ENCODE measurements at regions not wholly inside any gene's neighbourhood (a gene's known extent, or its start where the extent isn't known, plus 50 kb on each side); places are given as distances from the start of the nearest gene placed in this dataset.
"Not testable (repeated sequence)": the region's sequence is repeated elsewhere in the genome, so short reads cannot be mapped to it uniquely, and the experiment has no call there.

DNA sequence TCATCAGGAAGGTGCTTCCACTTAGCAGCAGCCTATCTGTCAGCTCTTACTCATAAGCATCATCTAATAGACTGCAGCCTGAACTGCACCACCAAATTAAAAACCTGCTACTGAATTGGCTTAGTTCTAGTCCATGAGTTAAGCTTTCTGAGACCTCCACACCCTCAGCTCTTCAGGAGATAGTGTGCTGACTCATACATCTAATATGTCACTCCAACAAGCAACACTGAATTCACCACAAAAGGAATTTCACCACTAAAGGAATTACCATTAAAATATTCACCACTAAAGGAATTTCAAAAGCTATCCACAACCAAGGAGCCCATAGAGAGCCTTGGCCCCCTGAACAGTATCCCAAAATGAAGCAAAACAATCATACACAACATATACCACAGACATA lies 418.5 kb upstream of the RORB start:
- Histone ChIP-seq H3K4me3 (no peak overlapping the region), H3K9me3 (peaks cover 0 to 26% (median 3%) of the 10 kb centered on the region in 4 donors), H3K4me1 (no peaks in the 10 kb centered on the region), H3K36me3 (no peaks in the 10 kb centered on the region), H3K27ac (no peak overlapping the region), H3K27me3 (no peaks in the 10 kb centered on the region)
- intact Hi-C loops (cut with DNase I; ENCODE audit: low total_unique reads) = no loop called here
- TF ChIP-seq POLR2AphosphoS5 (IDR thresholded peaks at IDR 0.05) (no peak), POLR2A (IDR thresholded peaks at IDR 0.05) (no peak), EP300 (IDR thresholded peaks at IDR 0.05) (no peak)
- TF ChIP-seq, protein P1, sequence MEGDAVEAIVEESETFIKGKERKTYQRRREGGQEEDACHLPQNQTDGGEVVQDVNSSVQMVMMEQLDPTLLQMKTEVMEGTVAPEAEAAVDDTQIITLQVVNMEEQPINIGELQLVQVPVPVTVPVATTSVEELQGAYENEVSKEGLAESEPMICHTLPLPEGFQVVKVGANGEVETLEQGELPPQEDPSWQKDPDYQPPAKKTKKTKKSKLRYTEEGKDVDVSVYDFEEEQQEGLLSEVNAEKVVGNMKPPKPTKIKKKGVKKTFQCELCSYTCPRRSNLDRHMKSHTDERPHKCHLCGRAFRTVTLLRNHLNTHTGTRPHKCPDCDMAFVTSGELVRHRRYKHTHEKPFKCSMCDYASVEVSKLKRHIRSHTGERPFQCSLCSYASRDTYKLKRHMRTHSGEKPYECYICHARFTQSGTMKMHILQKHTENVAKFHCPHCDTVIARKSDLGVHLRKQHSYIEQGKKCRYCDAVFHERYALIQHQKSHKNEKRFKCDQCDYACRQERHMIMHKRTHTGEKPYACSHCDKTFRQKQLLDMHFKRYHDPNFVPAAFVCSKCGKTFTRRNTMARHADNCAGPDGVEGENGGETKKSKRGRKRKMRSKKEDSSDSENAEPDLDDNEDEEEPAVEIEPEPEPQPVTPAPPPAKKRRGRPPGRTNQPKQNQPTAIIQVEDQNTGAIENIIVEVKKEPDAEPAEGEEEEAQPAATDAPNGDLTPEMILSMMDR (IDR thresholded peaks at IDR 0.05) = no peak
- no peak for DNase-seq

- H3K4me1 ChIP-seq; H3K27me3 ChIP-seq; intact Hi-C loops (cut with DNase I; ENCODE audit: low total_unique reads); H3K27ac ChIP-seq; DNase-seq; H3K36me3 ChIP-seq; H3K4me3 ChIP-seq: not testable (repeated sequence)
- H3K9me3 ChIP-seq = peaks cover 0 to 22% (median 0%) of the 10 kb centered on the region in 4 donors
- 84 to 94% (median 92%) methylated on average over 4 of the region's 4 CpGs for WGBS, 5 donors
Measured at GRCh38 chr9:74080652-74081051, 416.5 kb upstream of the RORB start.

- intact Hi-C loops (cut with DNase I; ENCODE audit: low total_unique reads) = no loop called here
- DNase-seq = no peak
- Histone ChIP-seq H3K27me3 (no peaks in the 10 kb centered on the region), H3K27ac (no peak overlapping the region), H3K9me3 (peaks cover 0 to 9% (median 0%) of the 10 kb centered on the region in 4 donors), H3K36me3 (no peaks in the 10 kb centered on the region), H3K4me1 (no peaks in the 10 kb centered on the region), H3K4me3 (no peak overlapping the region)
- TF ChIP-seq EP300 (IDR thresholded peaks at IDR 0.05) (no peak), POLR2A (IDR thresholded peaks at IDR 0.05) (no peak), POLR2AphosphoS5 (IDR thresholded peaks at IDR 0.05) (no peak)
- WGBS, 5 donors = 72 to 92% (median 86%) methylated on average over 2 of the region's 2 CpGs
Measured at GRCh38 chr9:74083681-74084433, 413.3 kb upstream of the RORB start.

- intact Hi-C loops (cut with DNase I; ENCODE audit: low total_unique reads); H3K27me3 ChIP-seq; H3K27ac ChIP-seq; H3K36me3 ChIP-seq; H3K4me3 ChIP-seq; H3K4me1 ChIP-seq; H3K9me3 ChIP-seq; DNase-seq: not testable (repeated sequence)
- WGBS, 5 donors = 76 to 87% (median 79%) methylated on average over 6 to 8 of the region's 8 CpGs
Measured at GRCh38 chr9:74085384-74086037, 411.6 kb upstream of the RORB start.

- H3K4me3 ChIP-seq; H3K36me3 ChIP-seq; H3K27me3 ChIP-seq; H3K4me1 ChIP-seq; intact Hi-C loops (cut with DNase I; ENCODE audit: low total_unique reads); H3K27ac ChIP-seq; DNase-seq; H3K9me3 ChIP-seq: not testable (repeated sequence)
- 63 to 85% (median 81%) methylated on average over 2 to 3 of the region's 3 CpGs for WGBS, 5 donors
Measured at GRCh38 chr9:74090921-74091320, 406.2 kb upstream of the RORB start.

GRCh38 chr9:74092491-74092834 lies 404.7 kb upstream of the RORB start:
- no peak overlapping the region for H3K27ac ChIP-seq
- H3K36me3 ChIP-seq = no peaks in the 10 kb centered on the region
- DNase-seq = no peak
- no peaks in the 10 kb centered on the region for H3K27me3 ChIP-seq
- H3K9me3 ChIP-seq = no peaks in the 10 kb centered on the region
- no peak overlapping the region for H3K4me3 ChIP-seq
- 61 to 88% (median 77%) methylated on average over 1 of the region's 1 CpG for WGBS, 5 donors
- TF ChIP-seq EP300 (IDR thresholded peaks at IDR 0.05) = no peak
- no peaks in the 10 kb centered on the region for H3K4me1 ChIP-seq
- intact Hi-C loops (cut with DNase I; ENCODE audit: low total_unique reads) = no loop called here

DNA sequence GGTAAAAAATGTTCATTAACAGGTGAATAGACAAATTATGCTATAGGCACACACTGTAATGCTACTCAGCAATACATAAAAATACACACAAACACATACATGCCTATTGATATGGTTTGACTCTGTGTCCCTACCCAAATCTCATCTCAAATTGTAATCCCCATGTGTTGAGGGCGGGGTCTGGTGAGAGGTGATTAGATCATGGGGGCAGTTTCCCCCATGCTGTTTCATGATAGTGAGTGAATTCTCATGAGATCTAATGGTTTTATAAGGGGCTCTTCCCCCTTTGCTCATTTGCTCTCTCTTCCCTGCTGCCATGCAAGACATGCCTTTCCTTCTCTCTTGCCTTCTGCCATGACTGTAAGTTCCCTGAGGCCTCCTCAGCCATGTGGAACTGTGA lies 403.1 kb upstream of the RORB start:
- WGBS, 5 donors = 61 to 90% (median 75%) methylated on average over 1 of the region's 1 CpG
- H3K4me3 ChIP-seq; DNase-seq; H3K4me1 ChIP-seq; H3K9me3 ChIP-seq; H3K27me3 ChIP-seq; H3K36me3 ChIP-seq; H3K27ac ChIP-seq; intact Hi-C loops (cut with DNase I; ENCODE audit: low total_unique reads): not testable (repeated sequence)

Data from stomach (tissue), 8 donors.